ENCODE measurements at regions not wholly inside any gene's neighbourhood (a gene's known extent, or its start where the extent isn't known, plus 50 kb on each side); places are given as distances from the start of the nearest gene placed in this dataset.
"Not testable (repeated sequence)": the region's sequence is repeated elsewhere in the genome, so short reads cannot be mapped to it uniquely, and the experiment has no call there.

DNA sequence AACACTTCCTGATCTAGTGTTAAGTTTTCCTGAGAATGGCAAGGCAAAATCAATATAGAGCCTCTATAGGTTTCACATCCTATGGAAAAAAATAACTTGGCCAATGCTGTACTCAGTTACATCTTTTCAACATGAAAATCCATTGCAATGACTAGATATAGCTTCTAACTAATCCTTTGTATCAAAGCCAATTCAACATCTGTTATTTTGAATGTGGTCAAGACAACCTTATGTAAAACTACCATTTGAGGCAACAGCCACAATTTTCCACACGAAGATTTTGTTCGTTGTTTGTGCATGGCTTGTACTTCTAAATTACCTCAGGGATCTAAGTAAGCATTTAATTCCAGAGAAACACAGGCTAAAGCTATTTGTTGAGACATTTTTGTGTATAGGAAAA, 637.8 kb upstream of the EYS start:
- DNase-seq = no peak

DNA sequence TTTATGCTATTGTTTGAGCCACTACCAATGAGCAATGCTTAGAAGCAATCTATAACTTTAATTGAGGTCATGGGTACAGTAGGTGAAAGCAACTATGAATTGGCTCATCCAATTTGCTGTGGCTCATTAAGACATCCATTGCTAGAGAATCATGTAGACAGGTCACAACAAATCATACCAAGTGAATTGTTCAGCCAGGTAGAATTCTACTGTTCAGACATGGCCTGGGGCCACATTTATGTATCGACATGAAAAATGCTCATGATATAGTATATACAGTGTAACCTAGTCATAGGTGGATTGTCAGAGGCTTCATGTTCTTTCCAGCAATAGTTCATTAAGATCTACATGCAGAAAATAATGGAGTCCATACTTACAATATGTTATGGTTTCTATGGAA, 633.7 kb upstream of the EYS start:
- no peak for DNase-seq

DNA sequence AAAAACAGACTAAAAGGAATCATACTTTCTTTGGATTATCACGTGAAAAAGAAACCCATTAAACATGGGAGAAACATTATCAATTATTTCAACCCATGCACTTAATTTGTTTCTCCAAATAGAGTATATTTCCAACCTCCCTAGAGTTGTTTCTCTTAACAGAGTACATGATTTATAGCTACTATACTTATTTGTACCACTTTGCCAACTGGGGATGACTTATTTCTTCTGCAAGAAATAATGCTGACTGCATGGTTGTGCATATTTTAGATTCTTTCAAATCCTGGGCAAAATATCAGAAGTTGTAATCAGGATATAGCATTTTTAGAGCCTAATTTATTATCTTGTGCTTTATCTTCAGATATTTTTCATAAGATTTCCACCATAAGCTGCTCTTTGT, 629.1 kb upstream of the EYS start:
- no peak for DNase-seq

DNA sequence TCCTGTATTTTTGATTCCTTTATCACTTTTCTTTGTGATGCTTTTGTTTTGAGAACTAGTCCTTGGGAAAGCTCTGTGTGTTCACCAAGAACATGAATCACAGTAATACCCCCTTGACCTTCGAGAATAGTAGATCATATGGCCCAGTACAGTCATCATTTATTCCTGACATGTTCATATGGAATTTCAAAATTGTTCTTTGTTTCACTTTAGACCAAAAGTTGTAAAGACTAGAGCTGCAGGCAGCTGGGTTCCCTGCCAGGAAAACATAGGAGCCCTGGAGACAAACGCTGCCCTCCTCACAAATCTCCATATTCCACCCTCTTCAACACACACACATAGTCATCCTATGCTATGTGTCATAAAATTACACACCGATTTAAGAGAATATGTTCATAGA, 621.2 kb upstream of the EYS start:
- DNase-seq = no peak

DNA sequence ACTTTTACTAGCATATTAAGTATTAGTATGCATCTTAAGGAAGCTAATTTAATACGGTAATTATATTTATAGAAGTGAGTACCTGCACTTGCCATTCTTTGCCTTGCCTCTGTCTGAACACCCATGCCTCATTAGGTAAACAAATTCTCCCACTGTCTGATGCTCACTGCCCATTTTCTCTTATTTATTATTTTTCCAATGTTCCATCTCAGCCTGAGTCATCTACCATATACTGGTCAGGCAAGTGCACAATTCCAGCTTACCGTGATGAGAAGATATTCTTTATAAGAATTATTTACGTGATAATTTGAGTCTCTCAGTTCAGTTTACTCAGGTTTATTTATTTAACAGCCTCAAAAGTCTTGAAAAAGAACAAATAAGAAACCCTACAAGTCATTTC, 619.2 kb upstream of the EYS start:
- no peak for DNase-seq

DNA sequence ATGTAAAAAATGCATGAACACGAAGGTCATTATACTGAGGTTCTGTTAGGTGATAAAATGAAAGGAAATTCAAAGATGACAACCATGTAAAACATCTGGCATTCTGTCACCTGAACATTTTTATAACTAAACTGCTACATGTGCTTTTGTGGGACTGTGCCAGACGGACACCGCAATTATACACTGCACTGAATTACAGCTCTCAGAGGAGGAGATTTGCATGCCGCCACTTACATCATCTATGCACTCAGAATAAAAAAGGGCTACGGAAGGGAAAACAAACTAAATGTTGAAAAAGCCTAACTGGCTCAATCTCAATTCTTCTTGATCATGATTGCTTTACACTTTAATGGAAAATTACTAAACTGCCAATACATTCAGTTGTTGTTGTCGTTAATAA, 614.0 kb upstream of the EYS start:
- DNase-seq = no peak

DNA sequence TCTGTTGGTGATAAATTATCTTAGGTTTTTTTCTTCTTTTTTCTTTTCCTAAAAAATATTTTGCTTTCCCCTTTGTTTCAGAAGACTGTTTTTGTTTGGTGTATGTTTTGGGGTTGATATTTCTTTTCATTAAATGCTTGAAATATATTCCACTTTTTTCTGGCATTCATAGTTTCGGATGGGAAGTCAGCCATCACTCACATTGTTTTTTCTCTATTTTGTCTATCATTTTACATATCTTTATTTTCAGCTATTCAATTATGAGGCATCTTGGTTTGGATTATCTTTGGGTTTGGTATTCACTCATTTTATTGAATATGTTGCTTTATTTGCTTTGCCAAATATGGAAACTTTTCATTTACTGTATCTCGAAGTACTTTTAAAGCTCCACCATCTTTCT, 600.5 kb upstream of the EYS start:
- no peak for DNase-seq

DNA sequence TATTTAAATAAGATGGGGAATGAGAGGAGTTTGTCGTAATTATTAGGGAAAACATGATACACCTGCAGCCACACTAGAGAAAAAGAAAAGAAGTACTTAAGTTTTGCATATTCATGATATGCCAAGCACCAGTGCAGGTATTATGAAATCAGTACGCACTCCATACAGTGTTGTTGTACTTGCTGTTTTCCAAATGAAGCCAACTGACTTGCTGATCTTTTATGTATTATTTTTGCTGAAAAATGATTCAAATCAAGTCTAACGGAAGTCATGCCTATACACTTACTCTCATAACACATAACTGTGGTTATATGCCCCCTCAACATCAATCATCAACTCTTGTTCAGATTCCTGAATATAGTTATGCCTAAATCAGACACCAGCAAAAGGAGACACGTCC, 584.9 kb upstream of the EYS start:
- no peak for DNase-seq

DNA sequence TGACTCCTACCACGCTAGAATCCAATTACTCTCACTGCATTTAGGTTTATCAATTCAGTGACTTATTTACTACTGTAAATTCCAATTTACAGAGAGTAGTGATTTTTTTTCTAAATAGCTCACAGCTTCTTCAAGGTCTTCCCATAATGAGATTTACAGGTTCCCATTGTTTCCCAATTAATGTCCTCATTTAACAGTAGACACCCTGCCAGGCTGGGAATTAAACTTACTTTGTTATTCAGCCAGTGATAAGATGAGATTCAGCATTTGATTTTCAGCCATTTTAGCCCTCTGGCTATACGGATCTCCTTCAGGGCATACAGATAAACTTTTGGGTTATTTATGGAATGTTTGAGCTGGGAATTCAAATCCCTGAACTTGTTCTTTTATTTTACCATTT, 582.9 kb upstream of the EYS start:
- no peak for DNase-seq

DNA sequence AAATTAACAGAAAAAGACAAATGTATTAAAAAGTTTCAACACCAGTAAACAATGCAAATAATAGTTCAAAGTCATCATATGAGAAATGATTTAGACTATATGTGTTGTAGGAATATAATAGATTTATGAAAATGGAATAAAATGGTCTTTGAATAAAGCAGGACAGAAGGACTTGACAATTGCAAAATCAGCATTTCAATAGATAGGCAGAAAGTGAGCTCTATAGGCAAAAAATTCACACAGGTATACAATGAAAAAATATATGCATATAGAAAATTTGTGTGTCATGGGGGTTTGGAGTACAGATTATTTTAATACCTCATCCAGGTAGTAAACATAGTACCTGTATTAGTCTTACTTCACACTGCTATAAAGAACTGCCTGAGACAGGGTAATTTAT, 571.1 kb upstream of the EYS start:
- DNase-seq = no peak

DNA sequence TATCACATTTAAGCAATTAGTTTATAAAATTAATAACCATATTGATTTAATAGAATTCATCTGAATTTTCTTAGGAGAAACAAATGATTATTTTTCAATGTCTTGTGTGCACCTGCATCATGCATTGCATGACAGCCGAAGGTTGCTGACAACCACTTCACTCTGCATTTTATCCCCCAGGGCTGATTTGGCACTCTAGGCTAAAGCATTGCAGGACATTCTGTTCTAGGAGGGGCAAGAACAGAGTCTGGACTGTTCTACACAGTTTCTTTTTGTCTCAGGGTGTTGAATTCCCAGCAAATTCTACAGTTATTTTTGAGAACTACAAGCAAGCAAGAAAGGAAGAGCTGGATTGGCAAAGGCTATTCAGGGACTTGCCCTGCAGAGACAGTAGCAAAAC, 570.4 kb upstream of the EYS start:
- DNase-seq = no peak

DNA sequence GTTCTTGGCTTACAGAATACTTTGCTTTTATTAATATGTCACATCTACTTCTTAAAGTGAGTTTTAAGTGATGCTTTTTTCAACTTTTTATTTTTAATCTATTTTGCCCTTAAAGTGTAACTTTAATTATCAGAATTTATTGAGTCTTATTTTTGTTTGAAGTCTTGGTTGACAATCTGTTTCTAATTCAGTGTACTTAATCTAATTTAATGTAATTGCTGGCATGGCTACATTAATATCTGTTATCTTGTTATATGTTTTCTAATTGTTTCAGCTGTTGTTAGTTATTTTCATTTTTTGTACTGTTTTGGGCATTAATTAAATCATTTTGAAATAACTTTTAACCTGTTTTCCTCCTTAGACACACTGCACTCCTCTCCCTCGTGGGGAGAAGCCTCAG, 558.7 kb upstream of the EYS start:
- DNase-seq = no peak

DNA sequence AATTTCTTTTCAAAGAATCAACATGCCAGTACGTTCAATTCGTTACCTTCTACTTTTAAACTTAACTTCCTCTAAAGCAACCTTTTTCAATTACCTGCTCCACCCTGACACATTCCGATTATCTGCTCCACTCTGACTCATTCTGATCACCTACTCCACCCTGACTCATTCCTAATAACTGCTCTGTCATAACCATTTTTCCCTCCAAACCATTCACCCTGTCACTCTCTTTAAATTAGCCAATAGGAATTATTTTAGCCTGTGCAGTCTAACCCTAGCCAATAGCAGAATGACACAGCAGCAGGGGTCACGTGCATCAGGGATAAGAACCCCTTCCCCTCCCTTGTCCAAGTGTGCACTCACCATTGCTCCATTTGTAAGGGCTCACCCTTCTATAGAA, 557.4 kb upstream of the EYS start:
- DNase-seq = no peak

DNA sequence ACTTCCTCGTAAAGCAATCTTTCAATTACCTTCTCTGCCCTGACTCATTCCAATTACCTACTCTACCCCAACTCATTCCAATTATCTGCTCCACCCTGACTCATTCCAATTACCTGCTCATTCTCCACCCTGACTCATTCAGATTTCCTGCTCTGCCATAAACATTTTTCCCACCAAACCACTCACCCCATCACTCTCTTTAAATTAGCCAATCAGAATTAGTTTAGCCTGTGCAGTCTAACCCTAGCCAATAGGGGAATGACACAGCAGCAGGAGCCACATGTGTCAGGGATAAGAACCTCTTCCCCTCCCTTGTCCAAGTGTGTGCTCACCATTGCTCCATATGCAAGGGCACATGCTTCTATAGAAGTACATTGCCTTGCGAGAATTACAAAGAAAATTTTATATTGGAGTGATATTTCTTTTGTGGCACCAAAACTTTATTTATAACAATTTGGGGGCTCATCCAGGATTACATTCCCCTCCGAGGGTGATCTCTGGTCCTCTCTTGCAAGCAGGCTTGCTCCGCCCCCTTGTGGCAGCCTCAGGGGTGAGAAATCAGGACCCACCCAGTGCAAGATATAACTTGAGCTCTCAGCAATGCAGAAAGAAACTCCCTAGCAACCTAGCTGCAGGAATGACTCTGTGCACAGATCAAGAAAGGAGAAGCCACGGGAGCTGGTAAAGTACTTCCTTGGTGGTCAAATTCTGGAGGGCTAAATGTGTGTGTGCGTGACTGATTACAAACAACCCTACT, 551.9 kb upstream of the EYS start:
- DNase-seq = not testable (repeated sequence)

DNA sequence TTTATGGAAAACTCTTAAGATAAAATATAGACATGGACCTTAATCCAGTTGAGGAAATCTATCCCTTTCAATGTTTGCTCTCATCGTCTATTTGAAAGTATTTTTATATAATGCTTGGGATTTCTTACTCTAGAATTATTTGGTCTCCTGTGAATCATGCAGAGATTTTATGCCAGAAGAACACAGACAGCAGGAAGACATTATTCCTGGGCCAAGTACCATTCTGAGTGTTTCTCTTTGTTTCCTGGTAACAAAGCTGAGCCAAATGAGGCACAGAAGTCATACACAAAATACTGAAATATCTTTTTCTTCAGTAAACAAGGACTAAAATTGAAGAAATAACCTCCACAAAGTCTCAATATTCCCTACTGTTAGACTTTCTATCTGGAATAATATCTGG, 538.2 kb upstream of the EYS start:
- no peak for DNase-seq

DNA sequence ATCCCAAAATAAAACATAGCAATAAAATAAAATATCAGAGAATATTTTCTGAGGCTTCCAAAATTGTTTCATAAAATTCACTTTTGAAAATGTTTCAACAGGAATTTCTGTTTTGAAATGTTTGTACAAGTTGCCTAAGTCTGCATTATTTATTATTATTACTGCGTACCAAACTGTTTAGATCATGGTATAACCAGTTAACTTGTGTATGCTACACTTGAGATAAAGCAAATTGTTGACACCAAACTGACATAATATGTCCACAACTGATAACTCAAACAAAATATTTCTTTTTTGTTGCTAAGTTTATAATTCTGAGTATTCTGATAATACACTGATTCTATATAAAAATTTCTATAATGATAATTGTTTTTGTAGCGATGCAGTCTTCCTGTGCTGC, 531.8 kb upstream of the EYS start:
- no peak for DNase-seq

DNA sequence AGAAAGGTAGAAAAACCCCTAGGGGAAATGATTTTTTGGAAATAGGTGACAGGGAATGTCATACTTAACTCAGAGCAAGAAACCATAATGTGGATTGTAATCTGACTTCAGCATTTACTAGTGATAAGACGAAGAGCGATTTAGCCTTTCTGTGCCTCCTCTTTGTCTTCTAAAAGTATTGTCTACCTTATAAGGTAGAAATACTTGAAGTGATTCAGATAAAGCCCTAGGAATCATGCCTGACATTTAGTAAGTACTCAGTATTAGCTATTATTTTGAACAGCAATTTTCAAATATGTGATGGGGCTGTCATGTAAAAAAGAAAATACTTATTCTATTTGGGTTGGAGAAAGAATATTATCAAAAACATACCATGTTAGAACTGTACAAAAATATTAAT, 525.9 kb upstream of the EYS start:
- no peak for DNase-seq

DNA sequence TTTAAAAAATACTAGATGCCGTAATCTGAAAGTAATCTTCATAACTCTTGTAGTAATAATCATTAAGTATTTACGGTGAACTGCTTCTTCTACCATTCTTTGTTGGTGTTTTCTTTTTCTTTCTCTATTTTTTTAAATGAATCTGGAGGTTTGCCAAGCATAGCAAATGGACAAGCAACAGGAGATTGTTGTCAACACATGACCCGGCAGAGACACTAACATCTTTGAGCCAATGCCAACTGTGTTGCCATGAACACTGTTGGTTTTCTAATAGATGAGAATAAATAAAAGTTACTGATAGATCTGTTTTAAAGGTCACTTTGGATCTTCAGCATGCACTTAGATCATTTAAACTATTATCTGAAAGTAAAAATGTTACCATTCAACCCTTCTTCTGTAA, 523.6 kb upstream of the EYS start:
- DNase-seq = no peak

DNA sequence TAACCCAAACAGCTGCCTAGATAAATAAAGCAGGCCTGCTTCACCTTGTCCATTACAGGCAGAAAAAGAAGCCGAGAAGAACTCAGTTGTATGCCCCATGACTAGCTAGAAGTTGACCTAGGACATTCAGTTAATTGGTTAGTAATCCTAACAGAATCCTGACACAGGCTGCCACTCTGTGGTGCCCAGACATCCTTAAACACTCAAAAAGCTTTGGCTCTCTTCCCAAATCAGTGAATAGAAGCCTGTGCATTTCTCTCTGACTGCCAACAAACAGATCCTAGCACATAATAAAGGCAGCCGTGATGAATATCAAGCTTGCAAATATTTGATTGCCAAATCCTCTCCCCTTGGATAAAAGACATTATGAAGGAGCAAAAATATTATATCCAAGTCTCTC, 519.1 kb upstream of the EYS start:
- DNase-seq = no peak

DNA sequence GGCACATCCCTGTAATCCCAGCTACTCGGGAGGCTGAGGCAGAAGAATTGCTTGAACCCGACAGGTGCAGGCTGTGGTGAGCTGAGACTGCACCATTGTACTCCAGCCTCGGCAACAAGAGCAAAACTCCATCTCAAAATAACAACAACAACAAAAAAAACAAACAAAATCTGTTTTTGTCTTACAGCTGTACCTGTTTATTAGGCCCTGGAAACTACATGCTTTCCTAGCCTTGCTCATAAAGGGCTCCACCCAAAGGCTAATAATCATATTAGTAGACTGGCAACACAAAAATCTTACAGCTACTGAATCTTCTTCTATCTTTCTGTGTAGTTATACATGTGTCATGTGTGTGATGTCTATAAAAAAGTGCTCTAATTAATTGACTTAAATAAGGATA, 503.9 kb upstream of the EYS start:
- peak; percentile 0 for DNase-seq

DNA sequence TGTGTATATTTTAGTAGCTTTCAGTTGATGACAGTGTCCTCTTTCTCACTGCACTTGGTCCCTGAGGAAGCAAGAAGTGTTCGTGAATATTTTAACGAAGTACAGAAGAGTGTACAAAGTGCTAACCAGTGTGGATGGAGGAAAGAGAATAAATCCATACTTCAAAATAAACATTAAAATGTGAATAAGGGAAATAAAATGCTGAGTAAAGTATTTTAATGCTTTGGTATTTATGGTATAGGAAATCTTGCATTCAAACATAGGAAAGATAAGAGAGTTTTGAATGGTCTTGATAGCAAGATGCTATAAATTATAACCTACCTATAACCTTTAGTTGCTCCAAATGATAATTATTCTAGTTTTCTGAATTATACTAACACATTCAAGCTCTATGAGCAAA, 493.4 kb upstream of the EYS start:
- DNase-seq = no peak

DNA sequence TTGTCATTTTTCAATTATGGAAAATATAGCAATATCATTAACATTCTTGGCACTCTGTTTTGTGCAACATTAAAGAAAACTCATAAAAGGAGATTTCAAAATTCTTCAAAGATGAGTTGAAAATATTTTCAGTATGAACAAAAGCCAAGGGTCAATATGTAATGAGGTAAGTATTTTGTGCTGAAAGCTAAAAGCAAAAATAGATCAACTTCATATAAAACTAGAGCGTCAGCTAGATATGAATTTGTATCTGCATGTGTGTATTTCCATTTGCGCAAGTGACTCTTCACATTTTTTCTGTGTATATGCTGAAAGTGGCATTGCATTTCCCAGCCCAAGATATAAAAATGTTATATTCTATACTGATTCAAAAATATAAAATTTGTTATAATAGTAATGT, 492.1 kb upstream of the EYS start:
- DNase-seq = no peak

DNA sequence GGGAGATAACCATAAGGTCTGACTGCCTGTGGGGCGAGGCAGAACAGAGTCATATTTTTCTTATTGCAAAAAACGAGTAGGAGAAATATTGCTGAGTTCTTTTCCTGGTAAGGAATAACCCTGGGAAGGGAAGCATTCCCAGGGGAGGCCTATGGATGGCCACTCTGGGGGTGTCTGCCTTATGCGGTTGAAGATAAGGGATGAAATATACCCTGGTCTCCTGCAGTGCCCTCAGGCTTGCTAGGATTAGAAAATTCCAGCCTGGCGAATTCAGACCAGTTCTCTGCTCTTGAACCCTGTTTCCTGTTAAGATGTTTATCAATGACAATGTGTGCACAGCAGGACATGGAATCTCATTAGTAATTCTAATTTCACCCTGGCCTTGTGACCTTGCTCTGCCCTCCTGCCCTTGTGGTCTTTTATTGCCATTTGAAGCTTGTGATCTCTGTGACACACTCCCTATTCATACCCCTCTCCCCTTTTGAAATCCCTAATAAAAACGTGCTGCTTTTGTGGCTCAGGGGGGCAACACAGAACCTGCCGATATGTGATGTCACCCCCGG, 491.1 kb upstream of the EYS start:
- no peak for DNase-seq

DNA sequence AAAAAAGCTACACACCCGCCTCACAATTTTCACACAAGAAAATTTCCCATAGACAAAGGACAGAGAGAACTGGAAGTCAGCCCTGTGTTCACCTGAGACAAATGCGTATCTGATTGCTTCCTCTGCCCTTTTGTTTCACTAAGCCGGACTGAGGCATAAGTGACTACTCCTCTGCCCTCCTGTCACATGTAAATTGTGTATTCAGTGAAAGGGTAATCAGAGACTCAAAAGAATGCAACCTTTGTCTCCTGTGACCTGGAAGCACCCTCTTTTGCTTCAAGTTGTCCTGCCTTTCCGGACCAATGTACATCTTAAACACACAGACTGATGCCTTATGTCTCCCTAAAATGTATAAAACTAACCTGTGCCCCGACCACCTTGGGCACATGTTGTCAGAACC, 483.8 kb upstream of the EYS start:
- DNase-seq = no peak

DNA sequence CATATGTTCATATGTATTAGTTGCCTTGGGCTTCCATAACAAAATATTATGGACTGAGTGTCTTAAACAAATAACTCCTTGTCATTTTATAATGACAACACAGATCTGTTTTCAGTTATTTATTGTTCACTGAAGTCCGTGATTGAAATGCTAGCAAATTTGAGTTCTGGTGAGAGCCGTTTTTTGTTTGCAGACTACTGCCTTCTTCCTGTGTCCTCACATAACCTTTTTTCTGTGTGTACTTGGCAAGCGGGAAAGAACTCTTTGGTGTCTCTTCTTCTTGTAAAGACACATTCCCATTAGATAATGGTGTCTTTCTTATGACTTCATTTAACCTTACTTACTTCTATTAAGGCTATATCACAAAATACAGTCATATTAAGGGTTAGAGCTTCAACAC, 482.9 kb upstream of the EYS start:
- no peak for DNase-seq

Data from dermis blood vessel endothelial cell (primary cell).